Lung microvascular endothelial cell (primary cell): ENCODE measurements at regions not wholly inside any gene's neighbourhood (a gene's known extent, or its start where the extent isn't known, plus 50 kb on each side); places are given as distances from the start of the nearest gene placed in this dataset.
A peak's percentile ranks its signal among the peaks of the same experiment; 100 is the strongest.

Experiments
- DNase-seq, 2 donors: peaks; one replicate each; pipeline versions ENCODE4 v3.0.0 to v3.0.0-alpha.2; 2010; ENCODE audit warnings: low read depth in 2 of 2

DNA sequence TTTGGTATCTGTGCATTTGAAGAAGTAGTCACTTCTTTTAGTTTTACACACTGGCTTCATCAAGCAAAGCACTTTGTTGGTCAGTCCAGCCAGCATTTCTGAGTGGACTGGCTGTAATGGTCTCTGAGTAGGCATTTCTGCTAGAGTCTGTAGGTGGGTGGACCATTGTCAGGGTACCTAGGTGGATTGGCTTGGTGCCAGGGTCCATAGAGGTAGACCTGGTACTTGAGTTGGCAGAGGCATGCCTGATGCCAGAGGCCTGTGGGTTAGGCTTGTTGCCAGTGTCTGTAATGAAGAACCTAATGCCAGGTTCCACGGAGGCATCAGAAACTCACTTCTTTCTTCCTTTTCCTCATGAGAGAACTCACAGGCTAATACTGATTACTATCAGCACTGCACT is 157.9 kb upstream of the C11orf87 start:
- no peak for DNase-seq

- DNase-seq, result no peak
Observed at GRCh38 chr11:109267293-109268095, 154.5 kb upstream of the C11orf87 start.

GRCh38 chr11:109275931-109276330 is 146.1 kb upstream of the C11orf87 start:
- no peak for DNase-seq

DNA sequence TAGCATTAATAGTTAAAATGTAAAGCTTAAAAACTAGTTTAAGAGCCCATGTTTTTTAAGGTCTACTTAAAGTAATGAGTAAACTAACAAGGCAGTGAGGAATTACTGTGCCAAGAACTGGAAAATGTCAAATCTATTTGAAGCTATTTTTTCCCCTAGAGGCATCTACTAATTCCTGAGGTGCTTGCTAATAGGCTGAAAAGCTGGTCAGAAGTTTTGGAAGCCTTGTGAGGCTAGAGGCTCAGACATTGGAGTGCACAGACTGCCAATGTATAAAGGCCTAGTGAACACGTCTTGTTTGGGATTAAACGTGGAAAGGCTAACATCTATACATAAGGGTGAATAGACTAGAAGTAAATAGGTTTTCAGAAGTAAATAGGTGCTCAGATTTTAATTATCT is 136.5 kb upstream of the C11orf87 start:
- DNase-seq, result no peak

DNA sequence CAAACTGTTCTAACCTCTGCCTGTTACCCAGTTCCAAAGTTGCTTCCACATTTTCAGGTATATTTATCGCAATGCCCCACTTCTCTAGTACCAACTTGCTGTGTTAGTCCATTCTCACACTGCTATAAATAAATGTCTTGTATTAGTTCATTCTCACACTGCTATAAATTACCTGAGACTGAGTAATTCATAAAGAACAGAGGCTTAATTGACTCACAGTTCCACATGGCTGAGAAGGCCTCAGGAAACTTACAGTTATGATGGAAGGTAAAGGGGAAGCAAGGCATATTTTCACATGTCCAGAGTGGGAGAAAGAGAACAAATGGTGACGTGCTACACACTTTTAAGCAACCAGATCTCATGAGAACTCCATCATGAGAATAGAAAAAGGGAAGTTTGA is 130.4 kb upstream of the C11orf87 start:
- no peak for DNase-seq

DNA sequence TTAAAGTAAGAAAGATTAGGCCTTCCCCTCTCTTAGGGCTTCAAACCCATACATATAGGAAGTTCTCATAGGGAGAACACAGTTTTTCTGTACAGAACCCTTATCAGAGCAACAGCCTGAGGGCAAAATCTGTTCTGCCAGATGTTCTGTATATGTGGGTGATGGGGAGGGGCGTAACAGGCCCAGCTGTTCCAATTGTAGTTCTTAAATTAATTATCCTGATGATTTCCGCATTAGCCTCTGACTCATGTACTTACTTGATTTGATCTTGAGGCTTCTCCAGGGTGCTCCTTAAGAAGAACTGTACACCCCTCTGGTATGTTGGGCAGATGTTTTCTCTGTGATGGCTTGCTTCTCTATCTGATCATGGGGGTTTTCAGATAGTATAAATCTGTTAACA is 123.1 kb upstream of the C11orf87 start:
- no peak for DNase-seq

DNA sequence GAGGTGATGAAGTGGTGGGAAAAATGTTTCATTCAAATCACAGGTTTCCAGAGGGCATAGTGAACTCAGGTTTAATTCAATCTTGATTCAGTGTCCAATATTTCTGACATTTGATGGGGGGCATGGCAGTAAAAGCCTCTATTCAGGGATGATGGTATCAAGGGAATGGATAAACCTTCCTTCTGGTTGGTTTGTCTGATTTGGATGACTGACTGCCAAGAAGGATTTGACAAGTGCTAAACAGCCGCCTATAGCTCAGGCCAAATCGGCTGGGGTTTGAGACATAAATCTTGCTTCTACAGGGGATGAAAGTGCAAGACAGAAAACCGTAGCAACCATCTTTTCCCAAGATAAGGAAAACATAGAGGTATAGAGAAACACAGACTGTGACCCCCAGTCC is 121.8 kb upstream of the C11orf87 start:
- DNase-seq, result no peak

- no peak for DNase-seq
Observed at GRCh38 chr11:109302591-109303334, 119.2 kb upstream of the C11orf87 start.

DNA sequence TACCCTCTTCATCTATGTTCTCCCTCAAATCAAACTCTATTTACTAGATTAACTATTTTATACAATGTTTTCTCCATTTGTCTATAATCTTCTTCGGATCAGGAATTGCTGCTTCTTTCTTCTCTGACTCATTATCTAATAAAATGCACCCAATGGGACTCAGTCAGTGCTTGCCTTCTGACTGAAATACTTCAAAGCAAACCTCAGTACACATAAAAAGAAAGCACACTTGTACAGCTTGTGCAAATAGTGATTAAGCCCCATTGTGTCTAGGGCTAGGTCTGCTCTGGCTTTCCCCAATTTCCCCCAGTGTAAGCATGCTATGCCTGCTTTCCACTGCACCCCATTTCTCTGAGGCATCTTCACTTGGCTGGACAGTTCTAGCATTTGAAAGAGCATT is 118.6 kb upstream of the C11orf87 start:
- DNase-seq, result no peak

GRCh38 chr11:109304159-109304558 is 117.8 kb upstream of the C11orf87 start:
- no peak for DNase-seq

DNA sequence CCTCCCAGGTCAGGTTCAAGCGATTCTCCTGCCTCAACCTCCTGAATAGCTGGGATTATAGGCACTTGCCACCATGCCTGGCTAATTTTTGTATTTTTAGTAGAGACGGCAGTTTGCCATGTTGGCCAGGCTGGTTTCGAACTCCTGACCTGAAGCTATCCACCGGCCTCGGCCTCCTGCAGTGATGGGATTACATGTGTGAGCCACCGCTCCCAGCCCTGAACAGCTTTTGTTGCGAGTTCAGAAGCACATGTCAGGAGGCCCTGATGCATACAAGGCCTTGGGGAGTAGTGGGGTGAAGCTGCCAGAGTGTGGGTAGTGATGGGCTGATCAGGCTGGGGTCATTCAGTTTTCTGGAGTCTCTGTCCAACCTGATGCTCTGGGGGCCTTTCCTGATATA is 117.0 kb upstream of the C11orf87 start:
- no peak for DNase-seq

DNA sequence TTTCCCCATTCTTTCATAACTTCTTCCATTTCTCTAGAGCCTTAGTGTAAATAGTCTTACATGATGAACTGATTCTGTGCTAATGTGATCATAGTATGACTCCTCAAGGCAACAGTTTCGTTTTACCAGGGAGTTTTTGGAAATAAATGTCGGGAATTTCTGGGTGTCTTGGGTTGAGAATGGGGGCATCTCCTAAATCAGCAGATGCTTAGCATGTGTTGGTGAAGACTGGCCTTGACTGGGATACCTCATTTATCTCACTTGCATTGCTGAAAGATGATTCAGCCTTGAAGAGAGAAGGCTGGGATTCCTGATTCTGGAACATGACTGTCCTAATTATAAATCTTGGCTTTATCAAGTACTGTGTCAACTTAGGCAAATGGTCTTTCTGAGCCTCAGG is 115.7 kb upstream of the C11orf87 start:
- no peak for DNase-seq

DNA sequence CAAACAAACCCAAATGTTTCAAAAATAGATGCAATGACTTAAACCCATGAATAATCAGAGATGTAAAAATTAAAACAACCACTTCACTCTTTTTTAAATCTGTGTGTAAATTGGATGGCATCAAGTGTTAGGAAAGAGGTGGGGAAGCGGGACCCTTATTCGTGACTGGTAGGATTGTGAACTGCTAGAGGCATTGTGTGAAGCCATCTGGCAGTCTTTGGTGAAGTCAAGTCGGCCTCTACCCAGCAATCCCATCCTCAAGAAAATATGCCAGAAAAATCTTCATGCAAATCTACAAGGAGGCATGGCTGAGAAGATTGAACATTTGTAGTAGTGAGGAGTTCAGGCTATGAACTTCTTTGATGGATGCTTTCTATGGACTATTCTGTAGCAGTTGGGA is 114.6 kb upstream of the C11orf87 start:
- DNase-seq, result no peak

- no peak for DNase-seq
Observed at GRCh38 chr11:109308551-109308950, 113.4 kb upstream of the C11orf87 start.

- peak in 1 of 2 donors; percentile 2 for DNase-seq
Observed at GRCh38 chr11:109309153-109309552, 112.8 kb upstream of the C11orf87 start.

- DNase-seq, result no peak
Observed at GRCh38 chr11:109317726-109318125, 104.3 kb upstream of the C11orf87 start.

DNA sequence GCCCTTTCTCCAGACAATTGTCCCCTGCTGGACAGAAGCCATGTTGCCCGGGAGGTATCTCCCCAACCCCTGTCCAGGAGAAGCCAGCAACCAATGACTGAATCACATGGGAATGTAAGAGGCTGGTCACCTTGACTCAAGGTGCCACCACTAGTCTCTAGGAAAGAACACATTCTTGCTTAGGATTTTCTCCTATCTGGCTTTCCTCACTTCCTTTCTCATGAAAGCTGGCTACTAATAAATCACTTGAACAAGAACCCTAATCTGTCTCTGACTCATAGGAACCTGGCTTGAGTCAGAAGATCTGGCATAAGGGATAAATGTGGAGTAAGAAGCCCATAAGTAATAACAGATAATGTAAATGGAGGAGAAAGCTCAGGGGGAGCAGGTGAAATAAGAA is 101.4 kb upstream of the C11orf87 start:
- peak in 1 of 2 donors; percentile 44 for DNase-seq

GRCh38 chr11:109326781-109327180 is 95.2 kb upstream of the C11orf87 start:
- no peak for DNase-seq

- DNase-seq, result no peak
Observed at GRCh38 chr11:109329716-109330115, 92.3 kb upstream of the C11orf87 start.

DNA sequence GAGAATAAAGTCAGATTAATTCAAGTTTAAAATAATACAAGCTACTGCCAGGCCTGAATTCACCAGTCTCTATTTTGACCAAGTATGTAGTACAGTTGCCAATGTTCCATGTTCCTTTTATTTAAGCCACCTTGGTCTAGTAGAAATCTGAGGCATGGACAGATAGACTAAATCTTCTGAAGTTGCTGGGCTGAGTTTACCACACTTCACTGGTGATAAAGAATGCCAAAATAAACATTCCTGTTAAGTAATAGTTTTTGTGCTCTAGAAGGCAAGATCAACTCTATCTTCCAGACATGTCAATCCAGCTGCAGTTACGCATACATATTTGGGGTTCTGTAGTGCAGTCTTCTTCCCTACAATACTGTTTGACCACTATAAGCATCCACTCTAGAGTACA is 83.9 kb upstream of the C11orf87 start:
- no peak for DNase-seq

- DNase-seq, result no peak
Observed at GRCh38 chr11:109342261-109342660, 79.7 kb upstream of the C11orf87 start.

GRCh38 chr11:109343242-109343641 is 78.7 kb upstream of the C11orf87 start:
- no peak for DNase-seq

GRCh38 chr11:109347304-109347703 is 74.7 kb upstream of the C11orf87 start:
- DNase-seq, result no peak
